HEK293 (cell line): ENCODE measurements at regions not wholly inside any gene's neighbourhood (a gene's known extent, or its start where the extent isn't known, plus 50 kb on each side); places are given as distances from the start of the nearest gene placed in this dataset.

Source experiments
- TCF7L2 ChIP-seq: IDR thresholded peaks from 2 replicates; pipeline ENCODE4 v1.6.1; 2011; ENCODE audit warnings: low read depth, mild to moderate bottlenecking, inconsistent platforms, low read length, moderate library complexity, borderline replicate concordance
- ZFP37 ChIP-seq: fragments of 450-650 bp; formaldehyde crosslinking; IDR thresholded peaks from 2 replicates; pipeline ENCODE4 v1.5.1; 2016; ENCODE audit warnings: missing biosample characterization, missing genetic modification characterization
- ZFP41 ChIP-seq: fragments of 450-650 bp; formaldehyde crosslinking; IDR thresholded peaks from 2 replicates; pipeline ENCODE4 v1.5.1; 2016; ENCODE audit warnings: missing biosample characterization, missing genetic modification characterization, borderline replicate concordance
- ZNF24 ChIP-seq: fragments of 450-650 bp; formaldehyde crosslinking; IDR thresholded peaks from 2 replicates; pipeline ENCODE4 v1.5.1; 2016; ENCODE audit warnings: missing biosample characterization, missing genetic modification characterization
- ZNF274 ChIP-seq, 2 experiments: fragments of 200-500 bp in 1 of 2; fragments of 450-650 bp in 1 of 2; sonication (Bioruptor generic) in 1 of 2; formaldehyde crosslinking in 1 of 2; IDR thresholded peaks; 2 replicates each; pipeline versions ENCODE4 v1.5.1 to v1.6.1; 2014 to 2016; ENCODE audit warnings: borderline replicate concordance in 1 of 2, inconsistent platforms in 1 of 2, low read length in 1 of 2, missing biosample characterization in 1 of 2, missing genetic modification characterization in 1 of 2
- ZNF48 ChIP-seq: fragments of 450-650 bp; formaldehyde crosslinking; IDR thresholded peaks from 2 replicates; pipeline ENCODE4 v1.5.1; 2016; ENCODE audit warnings: missing biosample characterization, missing genetic modification characterization
- ZNF510 ChIP-seq: fragments of 450-650 bp; formaldehyde crosslinking; IDR thresholded peaks from 2 replicates; pipeline ENCODE4 v1.5.1; 2018; ENCODE audit warnings: mild to moderate bottlenecking, missing genetic modification characterization, missing biosample characterization; ENCODE audit not compliant: insufficient replicate concordance
- ZNF768 ChIP-seq: fragments of 450-650 bp; formaldehyde crosslinking; IDR thresholded peaks from 2 replicates; pipeline ENCODE4 v1.5.1; 2018; ENCODE audit warnings: missing biosample characterization, mild to moderate bottlenecking, missing genetic modification characterization
- ZNF777 ChIP-seq: fragments of 450-650 bp; formaldehyde crosslinking; IDR thresholded peaks from 2 replicates; pipeline ENCODE4 v1.5.1; 2017; ENCODE audit warnings: missing biosample characterization, missing genetic modification characterization, borderline replicate concordance
- TF ChIP-seq, protein P1 (sequence below): fragments of 450-650 bp; formaldehyde crosslinking; IDR thresholded peaks from 2 replicates; pipeline ENCODE4 v1.5.1; 2016; ENCODE audit warnings: missing biosample characterization, missing genetic modification characterization
- TF ChIP-seq, protein P2 (sequence below): fragments of 450-650 bp; formaldehyde crosslinking; IDR thresholded peaks from 2 replicates; pipeline ENCODE4 v1.5.1; 2016; ENCODE audit warnings: missing biosample characterization, missing genetic modification characterization
- TF ChIP-seq, protein P3 (sequence below): fragments of 450-650 bp; formaldehyde crosslinking; IDR thresholded peaks from 2 replicates; pipeline ENCODE4 v1.5.1; 2016; ENCODE audit warnings: missing biosample characterization, missing genetic modification characterization

GRCh38 chr13:97555034-97555433, 121.1 kb downstream of the RAP2A start:
- no peak for TF ChIP-seq ZFP41 (tag by site-specific recombination)
- TF ChIP-seq, protein P1, sequence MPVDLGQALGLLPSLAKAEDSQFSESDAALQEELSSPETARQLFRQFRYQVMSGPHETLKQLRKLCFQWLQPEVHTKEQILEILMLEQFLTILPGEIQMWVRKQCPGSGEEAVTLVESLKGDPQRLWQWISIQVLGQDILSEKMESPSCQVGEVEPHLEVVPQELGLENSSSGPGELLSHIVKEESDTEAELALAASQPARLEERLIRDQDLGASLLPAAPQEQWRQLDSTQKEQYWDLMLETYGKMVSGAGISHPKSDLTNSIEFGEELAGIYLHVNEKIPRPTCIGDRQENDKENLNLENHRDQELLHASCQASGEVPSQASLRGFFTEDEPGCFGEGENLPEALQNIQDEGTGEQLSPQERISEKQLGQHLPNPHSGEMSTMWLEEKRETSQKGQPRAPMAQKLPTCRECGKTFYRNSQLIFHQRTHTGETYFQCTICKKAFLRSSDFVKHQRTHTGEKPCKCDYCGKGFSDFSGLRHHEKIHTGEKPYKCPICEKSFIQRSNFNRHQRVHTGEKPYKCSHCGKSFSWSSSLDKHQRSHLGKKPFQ (tag by site-specific recombination), result no peak
- TF ChIP-seq, protein P2, sequence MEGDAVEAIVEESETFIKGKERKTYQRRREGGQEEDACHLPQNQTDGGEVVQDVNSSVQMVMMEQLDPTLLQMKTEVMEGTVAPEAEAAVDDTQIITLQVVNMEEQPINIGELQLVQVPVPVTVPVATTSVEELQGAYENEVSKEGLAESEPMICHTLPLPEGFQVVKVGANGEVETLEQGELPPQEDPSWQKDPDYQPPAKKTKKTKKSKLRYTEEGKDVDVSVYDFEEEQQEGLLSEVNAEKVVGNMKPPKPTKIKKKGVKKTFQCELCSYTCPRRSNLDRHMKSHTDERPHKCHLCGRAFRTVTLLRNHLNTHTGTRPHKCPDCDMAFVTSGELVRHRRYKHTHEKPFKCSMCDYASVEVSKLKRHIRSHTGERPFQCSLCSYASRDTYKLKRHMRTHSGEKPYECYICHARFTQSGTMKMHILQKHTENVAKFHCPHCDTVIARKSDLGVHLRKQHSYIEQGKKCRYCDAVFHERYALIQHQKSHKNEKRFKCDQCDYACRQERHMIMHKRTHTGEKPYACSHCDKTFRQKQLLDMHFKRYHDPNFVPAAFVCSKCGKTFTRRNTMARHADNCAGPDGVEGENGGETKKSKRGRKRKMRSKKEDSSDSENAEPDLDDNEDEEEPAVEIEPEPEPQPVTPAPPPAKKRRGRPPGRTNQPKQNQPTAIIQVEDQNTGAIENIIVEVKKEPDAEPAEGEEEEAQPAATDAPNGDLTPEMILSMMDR (tag by site-specific recombination), result no peak
- no peak for TF ChIP-seq ZNF768
- TF ChIP-seq TCF7L2, result no peak
- TF ChIP-seq ZNF274 (IDR thresholded peaks at IDR 0.05; ENCODE audit: low read length), result no peak
- TF ChIP-seq ZNF274 (tag by site-specific recombination; IDR thresholded peaks at IDR 0.05; ENCODE audit: borderline replicate concordance), result no peak
- TF ChIP-seq, protein P3, sequence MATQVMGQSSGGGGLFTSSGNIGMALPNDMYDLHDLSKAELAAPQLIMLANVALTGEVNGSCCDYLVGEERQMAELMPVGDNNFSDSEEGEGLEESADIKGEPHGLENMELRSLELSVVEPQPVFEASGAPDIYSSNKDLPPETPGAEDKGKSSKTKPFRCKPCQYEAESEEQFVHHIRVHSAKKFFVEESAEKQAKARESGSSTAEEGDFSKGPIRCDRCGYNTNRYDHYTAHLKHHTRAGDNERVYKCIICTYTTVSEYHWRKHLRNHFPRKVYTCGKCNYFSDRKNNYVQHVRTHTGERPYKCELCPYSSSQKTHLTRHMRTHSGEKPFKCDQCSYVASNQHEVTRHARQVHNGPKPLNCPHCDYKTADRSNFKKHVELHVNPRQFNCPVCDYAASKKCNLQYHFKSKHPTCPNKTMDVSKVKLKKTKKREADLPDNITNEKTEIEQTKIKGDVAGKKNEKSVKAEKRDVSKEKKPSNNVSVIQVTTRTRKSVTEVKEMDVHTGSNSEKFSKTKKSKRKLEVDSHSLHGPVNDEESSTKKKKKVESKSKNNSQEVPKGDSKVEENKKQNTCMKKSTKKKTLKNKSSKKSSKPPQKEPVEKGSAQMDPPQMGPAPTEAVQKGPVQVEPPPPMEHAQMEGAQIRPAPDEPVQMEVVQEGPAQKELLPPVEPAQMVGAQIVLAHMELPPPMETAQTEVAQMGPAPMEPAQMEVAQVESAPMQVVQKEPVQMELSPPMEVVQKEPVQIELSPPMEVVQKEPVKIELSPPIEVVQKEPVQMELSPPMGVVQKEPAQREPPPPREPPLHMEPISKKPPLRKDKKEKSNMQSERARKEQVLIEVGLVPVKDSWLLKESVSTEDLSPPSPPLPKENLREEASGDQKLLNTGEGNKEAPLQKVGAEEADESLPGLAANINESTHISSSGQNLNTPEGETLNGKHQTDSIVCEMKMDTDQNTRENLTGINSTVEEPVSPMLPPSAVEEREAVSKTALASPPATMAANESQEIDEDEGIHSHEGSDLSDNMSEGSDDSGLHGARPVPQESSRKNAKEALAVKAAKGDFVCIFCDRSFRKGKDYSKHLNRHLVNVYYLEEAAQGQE (tag by site-specific recombination), result no peak
- no peak for TF ChIP-seq ZNF48 (tag by site-specific recombination)
- no peak for TF ChIP-seq ZNF510
- no peak for TF ChIP-seq ZFP37 (tag by site-specific recombination)
- TF ChIP-seq ZNF777 (tag by site-specific recombination), result no peak
- TF ChIP-seq ZNF24 (tag by site-specific recombination), result no peak
